Activated naive CD4-positive, alpha-beta T cell treated with anti-CD3 and anti-CD28 coated beads for 36 hours (primary cell): ENCODE measurements at regions not wholly inside any gene's neighbourhood (a gene's known extent, or its start where the extent isn't known, plus 50 kb on each side); places are given as distances from the start of the nearest gene placed in this dataset.

ENCODE experiments used
- CTCF ChIA-PET: fragments of 350-600 bp; sonication (Branson Sonifier 250); formaldehyde crosslinking; loops from one replicate; lab custom pipeline; 2021; ENCODE audit warnings: antibody characterized with exemption; lab: Charles Lee
- DNase-seq: peaks from one replicate; pipeline ENCODE4 v3.0.0-alpha.2; 2020
- H3K27ac Mint-ChIP-seq: one replicate; pipeline ENCODE4 v1.8.0; 2021; ENCODE audit warnings: mild to moderate bottlenecking, mixed read lengths
- H3K27me3 Mint-ChIP-seq: one replicate; pipeline ENCODE4 v1.8.0; 2021; ENCODE audit warnings: low read depth, mixed read lengths
- H3K36me3 Mint-ChIP-seq: one replicate; pipeline ENCODE4 v1.8.0; 2021; ENCODE audit warnings: low read depth, mixed read lengths
- H3K4me1 Mint-ChIP-seq: one replicate; pipeline ENCODE4 v1.8.0; 2021; ENCODE audit warnings: low read depth, mixed read lengths
- H3K4me3 Mint-ChIP-seq: one replicate; pipeline ENCODE4 v1.8.0; 2021; ENCODE audit warnings: mild to moderate bottlenecking, moderate library complexity, mixed read lengths
- H3K9me3 Mint-ChIP-seq: one replicate; pipeline ENCODE4 v1.8.0; 2021; ENCODE audit warnings: mixed read lengths
- intact Hi-C: fragments of 100-400 bp; cut with micrococcal nuclease; formaldehyde crosslinking; loops from one replicate; pipeline ENCODE4 v1.15.1; 2023

DNA sequence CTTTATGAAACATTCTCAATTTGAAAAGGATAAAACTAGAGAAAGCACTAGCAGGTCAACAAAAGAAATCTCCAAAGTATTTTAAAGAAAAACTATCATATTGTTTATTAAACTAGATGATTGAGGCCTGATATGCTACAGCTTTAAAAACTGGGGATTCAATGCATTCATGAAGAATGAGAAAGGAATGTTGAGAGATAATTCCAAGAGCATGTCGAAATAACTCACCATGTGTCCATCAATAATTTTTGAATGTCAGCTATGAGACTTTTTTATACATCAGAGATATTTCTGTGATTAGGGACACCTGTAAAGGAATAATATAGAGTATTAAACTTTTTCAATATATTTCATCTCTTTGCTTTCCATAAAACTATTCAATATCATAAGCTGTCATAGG lies 376.9 kb upstream of the REG3G start:
- Mint-ChIP-seq H3K4me1 (no peaks in the 10 kb centered on the region), H3K27me3 (no peaks in the 10 kb centered on the region), H3K4me3 (no peak overlapping the region), H3K36me3 (no peaks in the 10 kb centered on the region), H3K27ac (no peak overlapping the region), H3K9me3 (peaks cover 16% of the 10 kb centered on the region)
- intact Hi-C loops = no loop called here
- CTCF ChIA-PET = no interaction called here
- DNase-seq = no peak

DNA sequence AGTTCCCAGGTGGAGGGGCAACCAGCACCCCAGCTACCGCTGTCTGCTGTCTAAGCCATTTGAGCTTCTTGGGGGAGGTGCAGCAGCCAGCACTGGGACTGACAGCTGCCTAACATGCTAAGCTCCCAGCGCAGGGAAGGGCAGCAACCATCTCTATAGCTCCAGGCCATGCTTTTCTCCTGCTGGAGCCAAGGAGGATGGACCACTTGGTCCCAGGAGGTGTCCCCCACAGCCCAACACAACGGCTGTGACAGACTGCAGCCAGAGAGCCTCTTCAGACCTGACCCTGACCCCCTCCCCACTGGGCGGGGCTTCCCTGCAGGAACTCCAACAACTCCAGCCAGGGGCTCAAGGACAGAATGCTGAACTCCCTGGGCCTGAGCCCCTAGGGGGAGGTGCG lies 370.6 kb upstream of the REG3G start:
- Mint-ChIP-seq H3K27ac (no peak overlapping the region), H3K36me3 (no peaks in the 10 kb centered on the region), H3K4me1 (no peaks in the 10 kb centered on the region), H3K27me3 (no peaks in the 10 kb centered on the region), H3K9me3 (peaks cover 47% of the 10 kb centered on the region), H3K4me3 (no peak overlapping the region)
- intact Hi-C loops = no loop called here
- no peak for DNase-seq
- CTCF ChIA-PET = no interaction called here

DNA sequence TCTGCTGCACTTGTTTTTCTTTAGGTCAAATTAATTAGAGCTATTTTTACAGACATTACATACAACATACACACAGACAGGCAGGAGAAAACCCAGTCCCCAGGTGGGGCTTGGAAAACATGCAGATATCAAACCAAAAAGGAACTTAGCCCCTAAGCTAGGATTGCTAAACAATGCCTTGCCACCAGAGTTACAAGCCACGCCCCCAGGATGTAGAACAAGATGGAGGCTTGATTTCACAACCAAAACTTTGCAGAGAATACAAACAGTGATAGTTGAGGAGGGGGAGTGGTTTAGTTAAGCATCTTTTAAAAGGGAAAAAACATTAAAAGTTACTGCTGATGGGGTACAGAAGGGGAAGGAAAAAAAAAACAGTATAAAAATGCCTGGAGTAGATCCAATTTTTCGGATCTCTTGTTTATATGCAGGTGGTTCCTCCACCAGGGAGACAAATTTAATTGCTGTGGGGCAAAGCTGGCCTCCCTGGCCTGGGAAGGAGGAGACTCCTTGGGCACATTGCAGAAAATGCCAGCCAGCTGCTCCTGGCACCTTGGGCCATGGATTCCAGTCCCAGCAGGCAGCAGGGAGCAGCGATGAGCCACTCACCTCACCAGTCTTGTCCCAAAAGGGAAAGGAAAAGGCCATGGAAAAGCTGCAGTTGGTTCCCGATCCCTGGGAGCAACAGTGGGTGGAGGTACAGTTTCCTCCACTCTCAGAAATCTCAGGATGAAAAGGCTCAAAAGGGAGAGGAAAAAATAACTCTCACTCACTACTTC lies 348.4 kb upstream of the REG3G start:
- H3K36me3 Mint-ChIP-seq = no peaks in the 10 kb centered on the region
- CTCF ChIA-PET = interaction anchor here (0.6 to 1.0 kb wide), 2 partner anchors 22 to 113 kb away, joined by 3 read pairs; no protein-coding TSS in a partner anchor
- H3K4me1 Mint-ChIP-seq = no peaks in the 10 kb centered on the region
- no peak overlapping the region for H3K27ac Mint-ChIP-seq
- no peak overlapping the region for H3K4me3 Mint-ChIP-seq
- no peaks in the 10 kb centered on the region for H3K27me3 Mint-ChIP-seq
- H3K9me3 Mint-ChIP-seq = peaks cover 5% of the 10 kb centered on the region
- intact Hi-C loops = loop anchor here (10.0 kb wide), 1 partner anchor 308 kb away; no protein-coding TSS in a partner anchor
- DNase-seq = no peak

DNA sequence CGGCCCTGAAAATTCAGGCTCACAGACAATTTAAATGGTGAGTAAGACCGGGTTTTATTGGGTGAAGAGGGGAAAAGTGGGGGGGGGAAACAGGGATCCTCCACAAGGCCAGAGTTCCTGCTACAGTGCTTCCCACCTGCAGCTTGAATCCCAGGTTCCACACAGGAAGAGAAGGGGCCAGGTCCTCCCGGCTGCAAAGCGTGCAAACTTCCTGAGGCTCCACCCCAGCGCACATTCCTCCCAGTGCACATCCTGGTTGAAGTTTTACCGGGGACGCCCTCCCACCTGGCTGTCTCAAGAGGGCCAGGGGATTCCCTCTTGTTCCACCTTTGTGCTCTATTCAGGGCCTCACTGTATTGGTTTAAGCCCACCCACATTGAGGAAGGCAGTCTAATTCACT lies 347.7 kb upstream of the REG3G start:
- Mint-ChIP-seq H3K9me3 (peaks cover 6% of the 10 kb centered on the region), H3K4me3 (no peak overlapping the region), H3K27me3 (no peaks in the 10 kb centered on the region), H3K36me3 (no peaks in the 10 kb centered on the region), H3K4me1 (no peaks in the 10 kb centered on the region), H3K27ac (no peak overlapping the region)
- CTCF ChIA-PET = interaction anchor here (0.6 to 1.0 kb wide), 2 partner anchors 21 to 112 kb away, joined by 3 read pairs; no protein-coding TSS in a partner anchor
- no peak for DNase-seq
- intact Hi-C loops = loop anchor here (10.0 kb wide), 1 partner anchor 307 kb away; no protein-coding TSS in a partner anchor

DNA sequence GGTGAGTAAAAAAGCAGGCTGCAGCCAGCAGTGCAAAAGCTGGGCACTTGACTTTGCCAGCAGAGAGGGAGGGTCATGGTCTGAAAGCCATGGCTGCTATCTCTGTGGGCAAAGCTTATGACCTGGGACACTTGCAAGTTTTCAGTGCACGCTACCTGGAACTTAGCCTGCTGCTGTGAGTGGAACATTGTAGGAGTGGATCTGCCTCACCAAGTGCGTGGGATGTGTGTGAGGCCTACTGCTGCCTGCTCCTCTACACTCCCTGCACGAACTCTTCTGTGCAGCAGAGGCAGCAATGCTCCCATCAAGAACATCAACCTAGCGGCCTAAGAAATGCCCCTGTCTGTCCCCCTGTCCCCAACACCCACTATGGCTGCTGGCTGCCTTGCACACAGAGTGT lies 344.1 kb upstream of the REG3G start:
- H3K9me3 Mint-ChIP-seq = peaks cover 11% of the 10 kb centered on the region
- no peaks in the 10 kb centered on the region for H3K36me3 Mint-ChIP-seq
- H3K4me3 Mint-ChIP-seq = no peak overlapping the region
- H3K27ac Mint-ChIP-seq = no peak overlapping the region
- intact Hi-C loops = no loop called here
- DNase-seq = no peak
- CTCF ChIA-PET = no interaction called here
- H3K4me1 Mint-ChIP-seq = no peaks in the 10 kb centered on the region
- no peaks in the 10 kb centered on the region for H3K27me3 Mint-ChIP-seq

DNA sequence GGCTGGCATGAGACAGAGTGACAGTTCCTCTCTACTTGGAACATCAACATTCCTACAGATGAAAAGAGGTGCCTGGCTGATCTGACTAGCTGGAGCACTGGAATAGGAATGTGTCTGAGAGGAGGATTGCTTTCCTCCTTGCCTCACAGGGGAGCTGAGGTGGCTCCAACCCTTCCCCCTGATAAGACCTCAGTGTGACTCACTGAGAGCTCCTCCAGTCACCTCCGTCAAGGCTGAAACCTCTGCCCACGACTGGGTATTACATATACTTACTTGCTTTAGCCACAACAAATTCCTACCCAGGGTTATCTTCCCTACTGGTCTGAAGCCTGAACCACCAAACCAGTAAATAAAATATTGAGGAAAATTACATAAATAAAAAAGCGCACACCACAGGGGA lies 342.7 kb upstream of the REG3G start:
- Mint-ChIP-seq H3K36me3 (no peaks in the 10 kb centered on the region), H3K4me3 (no peak overlapping the region), H3K4me1 (no peaks in the 10 kb centered on the region), H3K27ac (no peak overlapping the region), H3K27me3 (no peaks in the 10 kb centered on the region), H3K9me3 (peaks cover 11% of the 10 kb centered on the region)
- DNase-seq = no peak
- CTCF ChIA-PET = no interaction called here
- intact Hi-C loops = no loop called here

DNA sequence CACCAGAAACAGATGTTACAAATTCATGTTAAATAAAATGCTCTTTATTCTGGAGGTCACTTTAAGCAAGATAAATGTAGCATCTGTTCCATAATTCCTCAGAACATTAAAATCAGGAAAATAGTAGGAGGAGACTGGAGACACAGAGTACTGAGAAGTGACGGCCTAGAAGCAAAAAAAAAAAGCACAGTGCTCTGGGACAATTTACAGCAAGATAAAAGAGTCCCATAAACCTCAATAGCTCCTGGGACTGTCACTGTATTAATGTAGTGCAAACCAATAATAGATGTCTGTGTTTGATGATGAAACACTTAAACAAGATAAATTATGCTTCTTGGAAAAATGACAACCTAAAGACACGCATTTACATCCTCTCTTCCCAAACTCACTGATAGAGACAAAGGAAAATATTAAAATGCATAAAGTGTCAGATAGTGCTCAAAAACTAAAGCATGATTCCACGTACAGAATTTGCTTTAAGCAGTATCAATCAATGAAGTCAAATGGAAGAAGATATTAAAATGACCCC lies 338.8 kb upstream of the REG3G start:
- H3K4me1 Mint-ChIP-seq = no peaks in the 10 kb centered on the region
- no peak for DNase-seq
- intact Hi-C loops = no loop called here
- no peak overlapping the region for H3K4me3 Mint-ChIP-seq
- H3K9me3 Mint-ChIP-seq = peaks cover 11% of the 10 kb centered on the region
- H3K27ac Mint-ChIP-seq = no peak overlapping the region
- no peaks in the 10 kb centered on the region for H3K36me3 Mint-ChIP-seq
- CTCF ChIA-PET = no interaction called here
- H3K27me3 Mint-ChIP-seq = no peaks in the 10 kb centered on the region

DNA sequence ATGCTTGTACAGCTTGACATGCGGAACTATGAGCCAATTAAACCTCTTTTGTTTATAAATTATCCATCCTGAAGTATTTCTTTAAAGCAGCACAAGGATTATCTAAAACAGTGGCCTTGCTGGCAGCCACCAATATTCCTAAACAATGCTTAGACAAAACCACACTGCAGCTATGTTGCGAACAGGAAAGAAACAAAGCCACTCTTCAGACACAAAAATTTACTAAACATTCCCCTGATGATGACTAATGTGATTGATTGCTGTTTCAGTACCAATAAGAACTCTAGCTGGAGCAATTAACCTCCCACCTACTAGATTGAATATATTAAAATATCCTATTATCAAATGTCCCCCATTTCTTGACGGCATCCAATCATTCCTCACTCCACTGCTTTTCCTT lies 325.8 kb upstream of the REG3G start:
- Mint-ChIP-seq H3K4me1 (no peaks in the 10 kb centered on the region), H3K27ac (no peak overlapping the region), H3K36me3 (no peaks in the 10 kb centered on the region), H3K27me3 (no peaks in the 10 kb centered on the region), H3K4me3 (no peak overlapping the region), H3K9me3 (peaks cover 8% of the 10 kb centered on the region)
- CTCF ChIA-PET = no interaction called here
- intact Hi-C loops = no loop called here
- no peak for DNase-seq

DNA sequence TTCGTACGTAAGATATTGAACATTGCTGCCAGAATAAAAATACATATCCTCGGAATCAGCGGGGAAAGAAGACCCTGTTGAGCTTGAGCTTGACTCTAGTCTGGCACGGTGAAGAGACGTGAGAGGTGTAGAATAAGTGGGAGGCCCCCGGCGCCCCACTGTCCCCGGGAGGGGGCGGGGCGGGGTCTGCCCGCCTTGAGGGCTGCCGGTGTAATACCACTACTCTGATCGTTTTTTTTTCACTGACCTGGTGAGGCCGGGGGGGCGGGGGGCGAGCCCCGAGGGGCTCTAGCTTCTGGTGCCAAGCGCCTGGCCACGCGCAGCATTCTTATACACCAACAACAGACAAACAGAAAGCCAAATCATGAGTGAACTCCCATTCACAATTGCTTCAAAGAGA lies 324.0 kb upstream of the REG3G start:
- intact Hi-C loops = no loop called here
- Mint-ChIP-seq H3K27me3 (no peaks in the 10 kb centered on the region), H3K4me3 (no peak overlapping the region)

DNA sequence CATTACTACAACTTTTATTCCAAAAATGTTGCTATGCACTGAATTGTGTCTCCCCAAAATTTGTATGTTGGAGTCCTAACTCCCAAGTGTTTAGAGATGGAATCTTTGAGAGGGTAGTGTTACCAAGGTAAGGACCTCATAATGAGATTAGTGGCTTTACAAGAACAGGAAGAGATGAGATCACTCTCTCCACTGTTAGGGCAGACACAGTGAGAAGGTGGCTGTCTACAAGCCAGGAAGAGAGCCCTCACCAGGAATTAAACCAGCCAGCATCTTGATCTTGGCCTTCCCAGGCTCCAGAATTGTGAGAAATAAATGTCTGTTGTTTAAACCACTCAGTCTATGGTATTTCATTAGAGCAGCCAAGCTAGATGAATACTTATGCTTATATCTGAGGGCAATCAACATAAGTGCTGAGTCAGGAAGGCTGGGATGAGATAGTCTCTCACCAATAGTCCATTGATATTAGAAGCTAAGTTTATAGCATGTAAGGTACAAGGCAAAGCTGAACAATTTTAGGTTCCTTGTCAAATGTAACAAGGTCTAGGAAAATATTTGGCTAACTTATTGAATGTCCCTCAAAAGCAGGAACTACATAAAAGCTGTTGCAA lies 317.6 kb upstream of the REG3G start:
- CTCF ChIA-PET = no interaction called here
- intact Hi-C loops = no loop called here
- Mint-ChIP-seq H3K4me3 (no peak overlapping the region), H3K9me3 (peaks cover 2% of the 10 kb centered on the region), H3K27ac (no peak overlapping the region), H3K4me1 (no peaks in the 10 kb centered on the region), H3K36me3 (no peaks in the 10 kb centered on the region), H3K27me3 (no peaks in the 10 kb centered on the region)
- DNase-seq = no peak

More for the DNA sequence above, 324.0 kb upstream of the REG3G start:
- Mint-ChIP-seq H3K9me3 (peaks cover 6% of the 10 kb centered on the region), H3K4me1 (no peaks in the 10 kb centered on the region), H3K27ac (no peak overlapping the region), H3K36me3 (no peaks in the 10 kb centered on the region)
- DNase-seq = no peak
- CTCF ChIA-PET = no interaction called here

DNA sequence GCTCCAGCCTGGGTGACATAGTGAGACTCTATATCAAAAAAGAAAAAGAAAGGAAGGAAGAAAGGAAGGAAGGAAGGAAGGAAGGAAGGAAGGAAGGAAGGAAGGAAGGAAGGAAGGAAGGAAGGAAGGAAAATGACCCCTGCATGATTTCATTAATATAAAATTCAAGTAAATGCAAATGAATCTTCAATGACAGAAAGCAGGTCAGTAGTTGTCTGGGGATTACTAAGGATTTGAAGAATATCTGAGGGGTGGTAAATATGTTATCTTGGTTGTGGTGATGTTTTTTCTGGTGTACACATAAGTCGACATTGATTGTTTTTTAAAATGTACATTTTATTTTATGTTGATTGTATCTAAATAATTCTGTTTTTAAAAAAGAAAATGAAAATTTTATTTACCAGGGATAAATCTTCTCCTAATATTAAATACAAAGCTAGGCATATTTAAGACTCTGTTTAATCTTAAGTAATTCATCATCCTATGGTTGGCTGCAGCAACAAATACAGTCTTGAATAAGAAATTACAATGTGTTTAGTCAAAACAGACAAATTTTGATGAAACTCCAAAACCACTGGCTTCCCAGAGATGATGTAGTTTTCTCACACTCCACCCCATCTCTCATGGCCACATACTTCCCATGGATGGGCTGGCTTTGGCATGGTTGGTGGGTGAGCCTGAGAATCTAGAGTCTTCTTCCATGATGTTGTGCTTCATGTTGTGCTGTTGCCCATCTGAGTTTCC lies 314.7 kb upstream of the REG3G start:
- Mint-ChIP-seq H3K4me1 (no peaks in the 10 kb centered on the region), H3K27me3 (no peaks in the 10 kb centered on the region), H3K9me3 (peaks cover 2% of the 10 kb centered on the region), H3K27ac (no peak overlapping the region), H3K4me3 (no peak overlapping the region), H3K36me3 (no peaks in the 10 kb centered on the region)
- CTCF ChIA-PET = no interaction called here
- intact Hi-C loops = no loop called here
- DNase-seq = no peak

DNA sequence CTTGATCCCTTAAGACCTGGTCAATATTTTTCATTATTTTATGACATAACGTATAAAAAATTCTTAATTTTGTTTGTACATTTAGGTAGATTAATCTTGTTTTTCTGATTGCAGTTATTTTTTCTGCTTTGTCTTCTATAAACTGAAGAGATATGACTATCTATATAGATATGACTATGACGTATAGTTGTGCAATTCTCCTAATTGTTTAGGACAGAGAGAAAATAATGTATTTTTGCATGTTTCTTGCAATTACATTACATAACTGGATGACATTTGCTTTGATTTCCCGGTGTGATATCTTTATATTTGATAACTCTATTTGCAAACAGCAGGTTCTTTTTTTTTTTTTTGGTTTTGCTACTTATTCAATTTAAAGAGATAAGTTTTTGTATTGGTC lies 310.2 kb upstream of the REG3G start:
- Mint-ChIP-seq H3K27ac (no peak overlapping the region), H3K4me1 (no peaks in the 10 kb centered on the region), H3K4me3 (no peak overlapping the region), H3K27me3 (no peaks in the 10 kb centered on the region), H3K9me3 (peaks cover 5% of the 10 kb centered on the region), H3K36me3 (no peaks in the 10 kb centered on the region)
- CTCF ChIA-PET = no interaction called here
- DNase-seq = no peak
- intact Hi-C loops = no loop called here
